Thyroid gland (tissue), 4 donors: ENCODE measurements at regions not wholly inside any gene's neighbourhood (a gene's known extent, or its start where the extent isn't known, plus 50 kb on each side); places are given as distances from the start of the nearest gene placed in this dataset.

Source experiments
- DNase-seq, 2 donors: peaks; one replicate each; pipeline ENCODE4 v3.0.0-alpha.2; 2019
- H3K27ac ChIP-seq, 3 donors: fragments of 200-600 bp; sonication (generic); 1 replicate in 2 of 3; 2 replicates in 1 of 3; pipeline ENCODE4 v1.5.1; 2016 to 2019; ENCODE audit warnings: mild to moderate bottlenecking in 1 of 3, moderate library complexity in 1 of 3
- H3K27me3 ChIP-seq: fragments of 200-600 bp; sonication (generic); one replicate; pipeline ENCODE4 v1.5.1; 2019
- H3K36me3 ChIP-seq, 2 donors: fragments of 200-600 bp; sonication (generic); one replicate each; pipeline ENCODE4 v1.5.1; 2016 to 2019
- H3K4me1 ChIP-seq, 2 donors: fragments of 200-600 bp; sonication (generic); one replicate each; pipeline ENCODE4 v1.5.1; 2017 to 2019
- H3K4me3 ChIP-seq, 3 donors: fragments of 200-600 bp; sonication (generic); replicated peaks in 1 of 3; 1 replicate in 2 of 3; 2 replicates in 1 of 3; pipeline ENCODE4 v1.5.1; 2016; ENCODE audit warnings: mild to moderate bottlenecking in 1 of 3
- H3K9me3 ChIP-seq: fragments of 200-600 bp; sonication (generic); one replicate; pipeline ENCODE4 v1.5.1; 2017
- POLR2A ChIP-seq, 2 donors: fragments of 450-650 bp; IDR thresholded peaks; one replicate each; pipeline ENCODE4 v1.6.1; 2017; ENCODE audit warnings: antibody characterized with exemption in 2 of 2, mild to moderate bottlenecking in 2 of 2, moderate library complexity in 1 of 2
- WGBS, 2 donors: methylation state at CpG; one replicate each; pipeline ENCODE4 v1.1.5; 2017; 5-methylcytosine and 5-hydroxymethylcytosine counted together
- intact Hi-C: fragments of 100-400 bp; cut with DNase I; formaldehyde crosslinking; loops from one replicate; pipeline ENCODE4 v1.15.1; 2023
- TF ChIP-seq, protein P1 (sequence below), 6 experiments: fragments of 200-600 bp in 3 of 6; fragments of 450-650 bp in 3 of 6; sonication (generic) in 3 of 6; IDR thresholded peaks; one replicate each; pipeline ENCODE4 v1.5.1; 2016 to 2019; ENCODE audit warnings: antibody characterized with exemption in 6 of 6, mild to moderate bottlenecking in 2 of 6, inconsistent platforms in 1 of 6, moderate library complexity in 1 of 6

DNA sequence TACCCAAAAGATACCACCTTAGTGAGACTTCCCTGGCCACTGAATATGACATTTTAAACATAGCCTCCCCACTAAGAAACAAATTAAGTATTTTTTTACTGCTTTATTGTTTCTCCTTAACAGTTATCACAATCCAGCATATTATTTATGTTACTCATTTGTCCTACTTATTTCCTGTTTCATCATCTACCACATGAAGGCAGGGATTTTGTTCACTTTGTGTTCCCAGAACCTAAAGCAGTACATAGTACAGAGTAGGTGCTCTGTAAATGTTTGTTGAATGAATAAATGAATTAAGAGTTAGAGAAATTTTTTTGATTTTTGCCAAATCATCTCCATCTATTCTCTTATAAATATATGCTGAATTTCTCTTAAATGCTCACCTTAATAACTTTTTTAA, 318.4 kb upstream of the GIMD1 start:
- Histone ChIP-seq H3K4me3 (no peak overlapping the region), H3K27me3 (no peaks in the 10 kb centered on the region), H3K36me3 (no peaks in the 10 kb centered on the region), H3K27ac (no peak overlapping the region), H3K9me3 (no peaks in the 10 kb centered on the region), H3K4me1 (no peaks in the 10 kb centered on the region)
- no peak for DNase-seq
- TF ChIP-seq, protein P1, sequence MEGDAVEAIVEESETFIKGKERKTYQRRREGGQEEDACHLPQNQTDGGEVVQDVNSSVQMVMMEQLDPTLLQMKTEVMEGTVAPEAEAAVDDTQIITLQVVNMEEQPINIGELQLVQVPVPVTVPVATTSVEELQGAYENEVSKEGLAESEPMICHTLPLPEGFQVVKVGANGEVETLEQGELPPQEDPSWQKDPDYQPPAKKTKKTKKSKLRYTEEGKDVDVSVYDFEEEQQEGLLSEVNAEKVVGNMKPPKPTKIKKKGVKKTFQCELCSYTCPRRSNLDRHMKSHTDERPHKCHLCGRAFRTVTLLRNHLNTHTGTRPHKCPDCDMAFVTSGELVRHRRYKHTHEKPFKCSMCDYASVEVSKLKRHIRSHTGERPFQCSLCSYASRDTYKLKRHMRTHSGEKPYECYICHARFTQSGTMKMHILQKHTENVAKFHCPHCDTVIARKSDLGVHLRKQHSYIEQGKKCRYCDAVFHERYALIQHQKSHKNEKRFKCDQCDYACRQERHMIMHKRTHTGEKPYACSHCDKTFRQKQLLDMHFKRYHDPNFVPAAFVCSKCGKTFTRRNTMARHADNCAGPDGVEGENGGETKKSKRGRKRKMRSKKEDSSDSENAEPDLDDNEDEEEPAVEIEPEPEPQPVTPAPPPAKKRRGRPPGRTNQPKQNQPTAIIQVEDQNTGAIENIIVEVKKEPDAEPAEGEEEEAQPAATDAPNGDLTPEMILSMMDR (IDR thresholded peaks at IDR 0.05): no peak
- no peak for TF ChIP-seq POLR2A (IDR thresholded peaks at IDR 0.05)
- intact Hi-C loops: no loop called here

DNA sequence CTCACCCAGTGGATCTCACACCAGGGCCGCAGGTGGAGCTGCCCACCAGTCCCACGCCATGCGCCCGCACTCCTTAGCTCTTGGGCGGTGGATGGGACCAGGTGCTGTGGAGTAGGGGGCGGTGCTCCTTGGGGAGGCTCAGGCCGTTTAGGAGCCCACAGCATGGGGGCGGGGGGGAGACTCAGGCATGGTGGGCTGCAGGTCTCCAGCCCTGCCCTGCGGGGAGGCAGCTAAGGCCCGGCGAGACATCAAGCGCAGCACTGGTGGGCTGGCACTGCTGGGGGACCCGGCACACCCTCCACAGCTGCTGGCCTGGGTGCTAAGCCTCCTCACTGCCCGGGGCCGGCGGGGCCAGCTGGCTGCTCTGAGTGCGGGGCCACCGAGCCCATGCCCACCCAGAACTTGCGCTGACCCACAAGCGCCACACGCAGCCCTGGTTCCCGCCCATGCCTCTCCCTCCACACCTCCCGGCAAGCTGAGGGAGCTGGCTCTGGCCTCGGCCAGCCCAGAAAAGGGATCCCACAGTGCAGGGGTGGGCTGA, 312.9 kb upstream of the GIMD1 start:
- no peak for DNase-seq
- H3K36me3 ChIP-seq: no peaks in the 10 kb centered on the region
- H3K27ac ChIP-seq: no peak overlapping the region
- 87 to 96% methylated on average over 10 to 12 of the region's 24 CpGs for WGBS, 2 donors
- intact Hi-C loops: no loop called here
- H3K4me1 ChIP-seq: no peaks in the 10 kb centered on the region
- TF ChIP-seq, protein P1 (IDR thresholded peaks at IDR 0.05): no peak
- TF ChIP-seq POLR2A (IDR thresholded peaks at IDR 0.05): no peak
- H3K9me3 ChIP-seq: no peaks in the 10 kb centered on the region
- no peak overlapping the region for H3K4me3 ChIP-seq
- H3K27me3 ChIP-seq: no peaks in the 10 kb centered on the region

DNA sequence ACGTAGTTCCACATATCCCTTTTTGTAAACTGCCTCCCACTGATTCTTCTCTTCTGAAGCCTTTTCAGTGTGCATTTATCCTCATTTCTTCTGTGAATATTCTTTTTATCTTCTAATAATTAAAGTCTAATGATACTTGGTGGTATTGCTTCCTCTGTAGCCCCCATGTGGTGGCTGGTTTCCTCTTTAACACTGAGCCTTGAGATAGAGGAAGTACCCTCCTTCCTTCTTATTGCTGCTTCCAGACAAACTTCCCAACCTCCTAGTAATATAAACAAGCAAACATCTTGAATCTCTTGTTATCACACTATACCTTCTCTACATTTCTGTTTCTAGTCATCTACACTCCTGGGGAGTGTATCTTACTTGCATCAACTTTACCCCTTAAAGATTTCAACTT, 310.5 kb upstream of the GIMD1 start:
- Histone ChIP-seq H3K4me1 (no peaks in the 10 kb centered on the region), H3K4me3 (no peak overlapping the region), H3K27ac (no peak overlapping the region), H3K9me3 (no peaks in the 10 kb centered on the region), H3K27me3 (no peaks in the 10 kb centered on the region), H3K36me3 (no peaks in the 10 kb centered on the region)
- TF ChIP-seq POLR2A (IDR thresholded peaks at IDR 0.05): no peak
- TF ChIP-seq, protein P1 (IDR thresholded peaks at IDR 0.05): no peak
- intact Hi-C loops: no loop called here
- no peak for DNase-seq
- WGBS, 2 donors: 69 to 83% methylated on average over 1 of the region's 1 CpG

DNA sequence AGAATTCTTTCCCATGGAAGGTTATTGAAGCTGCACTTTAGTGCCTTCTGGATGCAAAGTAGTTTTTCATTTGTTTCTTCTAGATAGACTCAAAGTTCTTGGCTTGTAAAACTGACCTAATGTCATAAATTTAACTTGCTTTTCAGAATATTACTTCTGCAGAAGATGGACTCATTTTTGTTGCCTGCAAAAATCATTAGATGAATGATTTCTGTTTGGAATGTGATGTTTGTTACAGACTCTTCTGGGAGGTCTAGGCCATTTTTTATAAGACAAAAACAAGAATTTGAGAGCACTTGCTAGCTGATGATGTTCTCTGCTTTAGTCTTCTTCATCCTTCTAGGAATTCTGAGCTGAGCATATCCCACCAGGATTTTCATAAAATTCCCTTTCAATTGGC, 308.6 kb upstream of the GIMD1 start:
- H3K4me1 ChIP-seq: no peaks in the 10 kb centered on the region
- no peaks in the 10 kb centered on the region for H3K36me3 ChIP-seq
- H3K4me3 ChIP-seq: no peak overlapping the region
- no peaks in the 10 kb centered on the region for H3K27me3 ChIP-seq
- no peak for DNase-seq
- no peak for TF ChIP-seq POLR2A (IDR thresholded peaks at IDR 0.05)
- H3K9me3 ChIP-seq: no peaks in the 10 kb centered on the region
- intact Hi-C loops: no loop called here
- H3K27ac ChIP-seq: no peak overlapping the region

DNA sequence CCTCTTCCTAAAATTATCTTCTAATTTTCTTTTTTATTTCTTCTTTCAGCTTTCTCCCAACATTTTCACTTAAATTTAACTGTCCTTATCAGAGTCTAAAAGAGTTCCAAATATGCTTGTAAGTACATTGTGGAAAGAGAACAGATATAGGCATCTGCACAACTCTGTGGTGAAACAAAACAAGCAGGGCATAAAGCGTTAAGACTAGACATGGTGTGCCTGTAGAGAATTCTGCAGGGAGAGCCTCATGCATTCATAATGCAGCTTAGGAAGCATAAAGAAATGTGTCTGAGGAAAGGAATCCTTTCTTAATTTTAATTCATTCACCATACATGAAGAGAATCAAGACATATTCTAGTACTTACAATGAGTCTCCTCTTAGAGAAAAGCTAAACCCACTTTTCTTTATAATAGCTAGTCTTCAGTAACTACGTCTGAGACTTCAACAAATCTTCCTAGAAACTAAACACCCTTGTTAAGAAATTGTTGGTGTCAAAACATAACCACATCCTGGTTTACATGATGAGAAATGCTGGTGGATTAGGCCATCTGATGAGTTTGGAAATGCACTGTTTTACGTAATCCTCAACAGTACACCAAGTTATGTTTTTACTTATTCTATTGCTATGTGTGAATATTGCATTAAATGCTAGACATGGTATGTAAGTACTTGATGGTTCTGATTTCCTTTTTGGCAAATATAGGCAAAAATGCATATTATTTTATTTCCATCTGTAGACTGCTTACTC, 307.8 kb upstream of the GIMD1 start:
- no peak for TF ChIP-seq POLR2A (IDR thresholded peaks at IDR 0.05)
- TF ChIP-seq, protein P1 (IDR thresholded peaks at IDR 0.05): no peak
- Histone ChIP-seq H3K36me3 (no peaks in the 10 kb centered on the region), H3K9me3 (no peaks in the 10 kb centered on the region), H3K27ac (no peak overlapping the region), H3K27me3 (no peaks in the 10 kb centered on the region), H3K4me3 (no peak overlapping the region), H3K4me1 (no peaks in the 10 kb centered on the region)
- no peak for DNase-seq
- 82 to 90% methylated on average over 3 of the region's 3 CpGs for WGBS, 2 donors
- intact Hi-C loops: no loop called here
